B cell (primary cell): ENCODE measurements at regions not wholly inside any gene's neighbourhood (a gene's known extent, or its start where the extent isn't known, plus 50 kb on each side); places are given as distances from the start of the nearest gene placed in this dataset.

Experiments used
- ATAC-seq: fragments of 200-7000 bp; cut with Tn5 transposase; one replicate; pipeline ENCODE4 v1.10.0; 2021; ENCODE audit warnings: low read depth, mild to moderate bottlenecking, moderate number of reproducible peaks, moderate library complexity
- CTCF ChIA-PET: fragments of 350-600 bp; sonication (Branson Sonifier 250); formaldehyde crosslinking; loops from one replicate; lab custom pipeline; 2021; ENCODE audit warnings: antibody characterized with exemption, inconsistent platforms; lab: Charles Lee
- POLR2A ChIA-PET: fragments of 350-600 bp; sonication (Branson Sonifier 250); formaldehyde crosslinking; loops from one replicate; lab custom pipeline; 2021; ENCODE audit warnings: antibody characterized with exemption; lab: Charles Lee
- DNase-seq: peaks from one replicate; pipeline ENCODE4 v3.0.0; 2013
- H2AFZ ChIP-seq: 2 replicates; pipeline ENCODE4 v1.6.1; 2012; ENCODE audit warnings: mild to moderate bottlenecking, low read depth, low read length; ENCODE audit not compliant: insufficient read depth, poor library complexity, severe bottlenecking
- H3K27ac ChIP-seq, 2 donors: 1 replicate in 1 of 2; 2 replicates in 1 of 2; pipeline ENCODE4 v1.5.1; 2012 to 2013; ENCODE audit warnings: low read length in 2 of 2, mild to moderate bottlenecking in 2 of 2, moderate library complexity in 1 of 2
- H3K27me3 ChIP-seq, 4 experiments: fragments of 200-600 bp in 1 of 4; sonication (generic) in 1 of 4; replicated peaks in 1 of 4; 1 replicate in 2 of 4; 2 replicates in 2 of 4; pipeline versions ENCODE4 v1.6.1 to v1.7.0; 2013 to 2016; ENCODE audit warnings: low read length in 3 of 4, mild to moderate bottlenecking in 2 of 4, mixed read lengths in 1 of 4, moderate library complexity in 1 of 4; ENCODE audit not compliant: insufficient read depth in 4 of 4, control insufficient read depth in 3 of 4; ENCODE audit errors: control extremely low read depth in 1 of 4
- H3K36me3 ChIP-seq, 2 experiments: replicated peaks in 1 of 2; 1 replicate in 1 of 2; 2 replicates in 1 of 2; pipeline versions ENCODE4 v1.6.1 to v1.7.1; 2013; ENCODE audit warnings: low read length in 1 of 2; ENCODE audit not compliant: insufficient read depth in 2 of 2, control insufficient read depth in 1 of 2; ENCODE audit errors: control extremely low read depth in 1 of 2, extremely low read depth in 1 of 2
- H3K4me1 ChIP-seq, 2 donors: fragments of 200-600 bp in 1 of 2; sonication (generic) in 1 of 2; 1 replicate in 1 of 2; 2 replicates in 1 of 2; pipeline versions ENCODE4 v1.5.1 to v1.6.1; 2013 to 2017; ENCODE audit warnings: low read length in 2 of 2; ENCODE audit not compliant: control insufficient read depth in 2 of 2, insufficient read depth in 2 of 2
- H3K4me2 ChIP-seq: replicated peaks from 2 replicates; pipeline ENCODE3; 2012; ENCODE audit warnings: mild to moderate bottlenecking, low read depth, low read length; ENCODE audit not compliant: poor library complexity, severe bottlenecking
- H3K4me3 ChIP-seq, 5 experiments: fragments of 200-600 bp in 1 of 5; sonication (generic) in 1 of 5; 1 replicate in 3 of 5; 2 replicates in 2 of 5; pipeline versions ENCODE4 v1.5.1 to v1.7.0; 2011 to 2016; ENCODE audit warnings: low read length in 4 of 5, mild to moderate bottlenecking in 4 of 5, low read depth in 2 of 5, control low read depth in 1 of 5, moderate library complexity in 1 of 5; ENCODE audit not compliant: insufficient read depth in 1 of 5; ENCODE audit errors: control extremely low read depth in 1 of 5, extremely low read depth in 1 of 5
- H3K79me2 ChIP-seq: fragments of 200-600 bp; sonication (generic); one replicate; pipeline ENCODE4 v1.6.0; 2016; ENCODE audit warnings: low read length; ENCODE audit not compliant: control insufficient read depth, insufficient read depth
- H3K9ac ChIP-seq: fragments of 200-600 bp; sonication (generic); 2 replicates; pipeline ENCODE4 v1.6.1; 2017; ENCODE audit warnings: mild to moderate bottlenecking, low read length, moderate library complexity
- H3K9me3 ChIP-seq, 3 donors: one replicate each; pipeline versions ENCODE4 v1.6.1 to v1.7.1; 2013; ENCODE audit warnings: low read length in 2 of 3; ENCODE audit not compliant: control insufficient read depth in 2 of 3, insufficient read depth in 1 of 3; ENCODE audit errors: control extremely low read depth in 1 of 3
- H4K20me1 ChIP-seq: 2 replicates; pipeline ENCODE4 v1.6.0; 2012; ENCODE audit warnings: mild to moderate bottlenecking, low read length; ENCODE audit not compliant: insufficient read depth, control insufficient read depth, poor library complexity, severe bottlenecking
- H3K27ac Mint-ChIP-seq: one replicate; pipeline ENCODE4 v1.8.0; 2021; ENCODE audit warnings: mixed read lengths
- H3K27me3 Mint-ChIP-seq: one replicate; pipeline ENCODE4 v1.8.0; 2021; ENCODE audit warnings: mixed read lengths
- H3K4me1 Mint-ChIP-seq: one replicate; pipeline ENCODE4 v1.8.0; 2021; ENCODE audit warnings: mixed read lengths
- H3K4me3 Mint-ChIP-seq: one replicate; pipeline ENCODE4 v1.8.0; 2021; ENCODE audit warnings: mixed read lengths
- H3K9me3 Mint-ChIP-seq: one replicate; pipeline ENCODE4 v1.8.0; 2022; ENCODE audit warnings: mixed read lengths; ENCODE audit not compliant: insufficient read depth
- EZH2 ChIP-seq: IDR thresholded peaks from 2 replicates; pipeline ENCODE4 v1.6.1; 2012; ENCODE audit warnings: borderline replicate concordance, low read depth, mild to moderate bottlenecking, moderate library complexity, low read length; ENCODE audit not compliant: insufficient read depth, poor library complexity, severe bottlenecking
- WGBS: methylation state at CpG from one replicate; pipeline ENCODE4 v1.1.5; 2013; ENCODE audit warnings: missing lambda C conversion rate; ENCODE audit not compliant: insufficient coverage; 5-methylcytosine and 5-hydroxymethylcytosine counted together
- intact Hi-C: fragments of 100-400 bp; cut with micrococcal nuclease; formaldehyde crosslinking; loops from one replicate; pipeline ENCODE4 v1.10.0; 2022
- TF ChIP-seq, protein P1 (sequence below): fragments of 200-600 bp; IDR thresholded peaks from one replicate; pipeline ENCODE4 v1.8.0; 2022; ENCODE audit warnings: antibody characterized with exemption, mild to moderate bottlenecking

DNA sequence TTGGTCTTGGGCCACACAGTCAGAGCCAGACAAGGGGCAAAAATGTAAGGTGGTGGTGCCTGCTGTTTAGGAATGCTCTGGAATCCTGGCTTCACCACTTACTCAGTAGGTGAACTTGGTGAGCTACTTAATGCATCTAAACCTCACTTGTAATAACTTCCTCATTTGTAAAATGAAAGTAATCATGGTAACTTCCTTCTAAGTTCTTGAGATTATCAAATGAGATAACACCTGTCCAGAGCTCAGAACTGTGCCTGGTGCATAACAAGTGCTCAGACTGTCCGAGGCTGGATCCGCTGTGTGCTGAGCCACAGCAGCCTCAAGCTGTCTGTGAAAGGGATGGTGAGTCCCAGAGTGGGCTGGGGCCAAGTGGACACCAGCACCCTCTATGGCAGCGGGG lies 62.8 kb upstream of the KY start:
- Mint-ChIP-seq H3K4me1 (peaks cover 5% of the 10 kb centered on the region), H3K27ac (no peak overlapping the region), H3K27me3 (peaks cover 3% of the 10 kb centered on the region), H3K9me3 (no peaks in the 10 kb centered on the region), H3K4me3 (no peak overlapping the region)
- POLR2A ChIA-PET, result no interaction called here
- Histone ChIP-seq H3K4me1 (no peaks in the 10 kb centered on the region), H4K20me1 (no peaks in the 10 kb centered on the region), H3K4me3 (no peak overlapping the region), H3K27ac (no peak overlapping the region), H3K36me3 (no peaks in the 10 kb centered on the region), H3K9me3 (peaks cover 0 to 8% (median 0%) of the 10 kb centered on the region in 3 donors), H3K9ac (no peak overlapping the region), H2AFZ (no peak overlapping the region), H3K4me2 (peak overlapping the region; percentile 30), H3K27me3 (no peaks in the 10 kb centered on the region), H3K79me2 (no peaks in the 10 kb centered on the region)
- ATAC-seq (no peak), DNase-seq (no peak)
- TF ChIP-seq, protein P1, sequence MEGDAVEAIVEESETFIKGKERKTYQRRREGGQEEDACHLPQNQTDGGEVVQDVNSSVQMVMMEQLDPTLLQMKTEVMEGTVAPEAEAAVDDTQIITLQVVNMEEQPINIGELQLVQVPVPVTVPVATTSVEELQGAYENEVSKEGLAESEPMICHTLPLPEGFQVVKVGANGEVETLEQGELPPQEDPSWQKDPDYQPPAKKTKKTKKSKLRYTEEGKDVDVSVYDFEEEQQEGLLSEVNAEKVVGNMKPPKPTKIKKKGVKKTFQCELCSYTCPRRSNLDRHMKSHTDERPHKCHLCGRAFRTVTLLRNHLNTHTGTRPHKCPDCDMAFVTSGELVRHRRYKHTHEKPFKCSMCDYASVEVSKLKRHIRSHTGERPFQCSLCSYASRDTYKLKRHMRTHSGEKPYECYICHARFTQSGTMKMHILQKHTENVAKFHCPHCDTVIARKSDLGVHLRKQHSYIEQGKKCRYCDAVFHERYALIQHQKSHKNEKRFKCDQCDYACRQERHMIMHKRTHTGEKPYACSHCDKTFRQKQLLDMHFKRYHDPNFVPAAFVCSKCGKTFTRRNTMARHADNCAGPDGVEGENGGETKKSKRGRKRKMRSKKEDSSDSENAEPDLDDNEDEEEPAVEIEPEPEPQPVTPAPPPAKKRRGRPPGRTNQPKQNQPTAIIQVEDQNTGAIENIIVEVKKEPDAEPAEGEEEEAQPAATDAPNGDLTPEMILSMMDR, result no peak
- no peak for TF ChIP-seq EZH2
- intact Hi-C loops, result no loop called here
- CTCF ChIA-PET, result no interaction called here
- WGBS, result 57% methylated on average over 3 of the region's 3 CpGs

GRCh38 chr3:134718726-134719125 lies 67.9 kb upstream of the KY start:
- no peak overlapping the region for H2AFZ ChIP-seq
- H3K4me3 Mint-ChIP-seq, result no peak overlapping the region
- H3K27ac ChIP-seq, result no peak overlapping the region
- no peak overlapping the region for H3K27ac Mint-ChIP-seq
- H3K27me3 Mint-ChIP-seq, result peaks cover 3% of the 10 kb centered on the region
- TF ChIP-seq, protein P1, result no peak
- no peak for TF ChIP-seq EZH2
- WGBS, result 100% methylated on average over 1 of the region's 4 CpGs
- no peak overlapping the region for H3K4me3 ChIP-seq
- no peak overlapping the region for H3K9ac ChIP-seq
- intact Hi-C loops, result no loop called here
- H3K4me1 ChIP-seq, result no peaks in the 10 kb centered on the region
- H3K4me2 ChIP-seq, result no peak overlapping the region
- H3K79me2 ChIP-seq, result no peaks in the 10 kb centered on the region
- H3K9me3 ChIP-seq, result peaks cover 0 to 2% (median 0%) of the 10 kb centered on the region in 3 donors
- H3K27me3 ChIP-seq, result no peaks in the 10 kb centered on the region
- H3K4me1 Mint-ChIP-seq, result peaks cover 1% of the 10 kb centered on the region
- DNase-seq (no peak), ATAC-seq (no peak)
- no peaks in the 10 kb centered on the region for H4K20me1 ChIP-seq
- no peaks in the 10 kb centered on the region for H3K36me3 ChIP-seq
- ChIA-PET CTCF (no interaction called here), POLR2A (no interaction called here)
- H3K9me3 Mint-ChIP-seq, result no peaks in the 10 kb centered on the region
